HG03575 (cell line): ENCODE measurements at regions not wholly inside any gene's neighbourhood (a gene's known extent, or its start where the extent isn't known, plus 50 kb on each side); places are given as distances from the start of the nearest gene placed in this dataset.
"Not testable (repeated sequence)": the region's sequence is repeated elsewhere in the genome, so short reads cannot be mapped to it uniquely, and the experiment has no call there.

Experiments used
- ATAC-seq: cut with Tn5 transposase; IDR thresholded peaks from one replicate; pipeline ENCODE4 v1.9.1; 2021; ENCODE audit not compliant: unreplicated experiment, insufficient number of reproducible peaks, low FRiP score; ENCODE audit errors: extremely low read depth

DNA sequence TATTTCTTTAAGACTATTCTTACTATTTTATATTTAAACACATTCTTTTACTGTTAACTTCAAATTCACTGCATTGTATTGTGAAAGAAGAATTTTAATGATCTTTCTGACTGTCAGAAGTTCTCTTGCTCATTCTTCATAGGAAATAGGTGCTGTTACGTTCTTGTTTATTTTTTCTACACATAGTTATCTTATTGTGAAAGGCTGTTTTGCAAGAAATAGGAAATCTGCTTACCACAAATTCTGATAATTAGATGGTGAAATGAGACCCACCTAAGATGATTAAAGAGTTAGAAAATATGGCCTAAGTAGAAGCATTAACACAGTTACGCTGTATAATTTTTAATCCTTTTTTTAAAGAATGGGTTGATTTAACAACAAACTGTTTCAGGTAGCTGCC, 316.1 kb upstream of the ZFP42 start:
- ATAC-seq: no peak

DNA sequence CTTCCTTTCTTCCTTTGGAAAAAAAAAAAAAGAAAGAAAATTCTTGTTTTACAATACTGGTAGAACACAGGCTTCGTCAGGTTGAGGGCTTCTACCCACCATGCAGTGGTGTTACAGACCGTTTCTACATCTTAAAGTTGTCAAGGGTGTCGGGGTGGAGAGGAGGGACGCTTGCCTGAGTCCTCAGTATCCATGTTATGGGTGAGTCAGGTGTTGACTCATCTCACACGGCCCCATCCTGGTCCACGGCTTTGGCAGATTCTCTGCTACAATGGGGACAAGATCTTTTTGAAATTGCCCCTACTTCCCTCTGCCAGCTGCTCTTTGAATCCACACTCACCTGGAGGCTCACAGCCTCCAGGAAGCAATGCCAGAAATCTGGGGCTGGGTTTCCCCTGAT, 310.3 kb upstream of the ZFP42 start:
- no peak for ATAC-seq

DNA sequence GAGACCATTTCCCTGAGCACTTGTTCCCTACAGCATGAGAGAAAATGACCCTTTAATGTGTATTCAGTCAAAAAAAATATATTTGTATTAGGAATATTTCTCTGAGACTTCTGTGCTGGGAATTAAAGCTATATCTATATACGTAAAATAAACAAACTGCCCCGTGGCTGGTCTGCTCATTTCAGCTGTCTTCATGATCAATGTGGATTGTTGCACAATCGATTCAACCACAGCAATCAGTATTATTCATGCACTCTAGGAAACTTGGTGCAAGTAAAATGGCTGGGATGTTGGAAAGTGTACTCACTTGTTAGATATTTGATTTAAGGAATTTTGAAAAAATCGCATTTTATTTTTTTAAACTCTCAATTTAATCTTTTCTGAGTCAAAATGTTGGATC, 307.9 kb upstream of the ZFP42 start:
- no peak for ATAC-seq

- ATAC-seq: no peak
Measured at GRCh38 chr4:187692626-187693025, 302.9 kb upstream of the ZFP42 start.

- not testable (repeated sequence) for ATAC-seq
Measured at GRCh38 chr4:187695531-187695930, 300.0 kb upstream of the ZFP42 start.

DNA sequence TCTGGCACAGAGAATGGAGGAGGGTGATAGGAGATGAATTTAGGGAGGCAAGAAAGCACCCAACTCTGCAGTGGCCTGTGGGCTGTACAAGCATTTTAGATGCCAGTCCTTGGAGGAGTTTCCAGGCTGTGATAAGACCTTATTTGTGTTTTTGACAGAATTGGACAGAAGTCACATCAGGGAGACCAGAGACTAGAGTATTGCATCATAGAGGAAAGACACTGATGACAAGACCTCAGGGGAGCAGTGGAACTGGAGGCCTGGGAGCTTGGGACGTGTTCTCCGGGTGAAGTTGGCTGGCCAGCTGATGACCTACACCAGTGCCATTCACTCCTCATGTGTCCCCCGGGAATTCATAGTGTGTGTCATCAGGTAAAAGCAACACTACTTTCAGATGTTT, 284.0 kb upstream of the ZFP42 start:
- ATAC-seq: no peak

DNA sequence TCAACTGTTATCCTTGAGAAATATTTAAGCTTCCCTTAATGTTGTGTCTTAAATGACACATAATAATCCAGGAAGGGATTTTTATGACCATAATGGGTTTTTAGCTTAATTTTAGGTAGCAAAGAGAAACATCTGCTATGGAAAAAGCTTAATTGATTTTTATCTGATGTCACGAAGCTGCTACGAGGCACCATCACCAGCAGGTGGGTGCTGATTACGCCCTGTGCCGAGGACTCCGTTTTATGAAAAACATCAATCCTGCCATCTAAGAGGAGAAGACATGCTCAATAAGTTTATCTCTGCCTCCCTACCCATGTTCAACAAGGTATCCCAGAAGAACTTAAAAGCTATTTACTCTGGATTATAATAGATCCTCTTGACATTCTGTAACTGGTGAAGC, 280.6 kb upstream of the ZFP42 start:
- no peak for ATAC-seq

DNA sequence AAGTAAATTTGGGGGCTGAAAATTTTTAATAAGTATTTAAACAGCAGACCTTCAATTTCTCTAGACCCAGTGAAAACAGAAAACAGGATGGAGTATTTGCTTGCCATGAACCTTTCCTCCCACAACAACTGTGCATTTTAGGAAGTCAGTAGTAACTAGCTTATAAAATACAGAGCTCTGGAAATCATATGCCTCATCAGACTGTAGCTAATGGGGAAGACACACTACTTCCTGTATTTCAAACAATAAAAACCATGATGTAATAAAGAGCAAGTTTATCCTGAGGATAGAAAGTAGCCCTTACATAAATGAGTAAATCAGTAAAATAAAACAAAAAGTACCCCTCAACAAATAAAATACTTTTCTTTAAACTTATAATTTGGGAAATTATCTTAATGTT, 280.1 kb upstream of the ZFP42 start:
- ATAC-seq: no peak

DNA sequence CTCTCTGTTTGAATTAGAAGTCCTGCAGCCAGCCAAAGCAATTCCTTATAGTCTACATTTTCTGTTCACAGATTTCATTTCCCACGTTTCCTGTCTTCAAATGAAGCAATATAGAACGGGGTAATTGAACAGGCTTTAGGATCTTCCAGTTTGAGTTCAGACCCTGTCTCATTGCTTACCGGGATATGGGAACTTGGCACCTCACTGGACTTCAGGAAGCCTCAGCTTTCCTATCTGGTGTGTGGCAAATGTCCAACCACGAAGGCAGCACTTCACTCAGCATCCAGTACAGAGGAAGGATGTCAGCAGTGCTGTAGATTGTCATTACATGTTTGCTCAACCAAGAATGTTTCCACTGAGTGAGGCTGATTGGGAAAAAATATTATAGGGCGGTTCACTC, 271.1 kb upstream of the ZFP42 start:
- ATAC-seq: no peak

DNA sequence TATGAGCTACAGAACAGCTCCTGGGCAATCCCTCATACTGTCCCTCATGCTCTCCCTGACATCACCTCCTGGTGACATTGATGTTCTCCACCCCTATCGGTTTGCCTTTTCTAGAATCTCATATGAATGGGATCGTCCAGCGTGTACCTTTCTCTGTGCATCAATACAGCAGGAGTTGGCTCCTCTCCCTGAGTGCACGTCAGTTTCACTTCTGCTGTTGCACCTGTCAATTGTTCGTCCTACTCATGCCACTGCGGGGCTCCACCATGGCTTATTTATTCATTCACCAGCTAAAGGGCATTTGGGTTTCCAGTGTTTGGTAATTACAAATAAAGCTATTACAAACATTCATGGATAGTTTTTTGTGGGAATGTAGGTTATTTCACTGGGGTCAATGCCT, 269.1 kb upstream of the ZFP42 start:
- ATAC-seq: no peak

DNA sequence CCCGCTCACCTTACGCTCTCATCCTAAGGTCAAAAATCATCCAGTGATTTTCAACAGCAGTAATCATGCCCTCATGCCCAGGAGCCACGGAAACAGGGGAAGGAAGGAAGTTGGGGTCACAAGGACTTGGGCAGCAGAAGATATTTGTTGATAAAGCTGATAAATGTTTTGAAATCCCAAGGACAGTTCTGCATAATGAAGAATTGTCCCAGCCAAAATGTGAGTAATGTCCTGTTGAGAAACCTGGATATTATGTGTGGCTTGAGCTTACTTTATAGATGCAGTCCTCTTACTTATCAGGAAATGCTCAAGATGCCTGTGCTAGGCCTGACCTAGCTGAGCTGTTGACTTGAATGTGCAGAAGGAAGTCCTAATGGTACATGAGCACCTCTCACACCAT, 263.0 kb upstream of the ZFP42 start:
- no peak for ATAC-seq

DNA sequence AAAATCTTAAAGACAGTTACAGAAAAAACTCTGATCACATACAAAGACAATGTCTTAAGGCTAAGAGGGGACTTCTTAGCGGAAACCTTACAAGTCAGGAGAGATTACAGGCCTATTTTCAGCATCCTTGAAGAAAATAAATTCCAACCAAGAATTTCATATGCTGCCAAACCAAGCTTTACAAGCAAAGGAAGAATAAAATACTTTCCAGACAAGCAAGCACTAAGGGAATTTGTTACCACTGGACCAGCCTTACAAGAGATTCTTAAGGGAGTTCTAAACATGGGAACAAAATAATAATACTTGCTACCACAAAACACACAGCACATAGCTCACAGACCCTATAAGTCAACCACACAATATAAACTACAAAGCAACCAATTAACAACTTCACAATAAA, 255.8 kb upstream of the ZFP42 start:
- no peak for ATAC-seq

DNA sequence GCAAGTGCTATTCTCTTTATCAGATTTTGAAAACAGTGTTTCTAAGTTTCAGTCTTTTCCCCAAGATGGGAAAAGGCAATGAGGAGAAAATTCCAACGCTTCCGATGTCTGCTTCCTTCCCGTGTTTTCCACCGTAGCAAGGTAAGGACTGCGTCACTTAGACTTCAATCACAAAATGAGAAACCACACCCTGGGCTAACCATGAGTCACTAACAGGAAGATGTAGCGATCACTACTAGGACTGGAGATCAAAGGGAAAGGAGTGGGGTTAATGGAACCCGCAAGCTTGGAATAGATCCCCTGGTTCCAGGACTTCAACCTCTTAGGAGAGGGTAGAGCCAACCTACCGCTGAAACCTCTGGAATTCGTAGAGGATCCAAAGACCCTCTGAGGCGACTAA, 250.7 kb upstream of the ZFP42 start:
- no peak for ATAC-seq

DNA sequence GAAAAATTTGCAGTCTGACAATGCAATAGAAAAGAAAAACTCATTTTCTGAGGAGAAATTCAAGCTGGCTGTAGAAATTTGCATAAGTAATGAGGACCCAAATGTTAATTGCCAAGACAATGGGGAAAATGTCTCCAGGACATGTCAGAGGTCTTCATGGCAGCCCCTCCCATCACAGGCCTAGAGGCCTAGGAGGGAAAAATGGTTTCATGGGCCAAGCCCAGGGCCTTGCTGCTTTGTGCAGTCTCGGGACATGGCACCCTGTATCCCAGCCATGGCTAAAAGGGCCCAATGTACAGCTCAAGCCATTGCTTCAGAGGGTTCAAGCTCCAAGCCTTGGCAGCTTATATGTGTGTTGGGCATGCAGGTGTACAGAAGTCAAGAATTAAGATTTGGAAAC, 244.9 kb upstream of the ZFP42 start:
- not testable (repeated sequence) for ATAC-seq

- ATAC-seq: no peak
Measured at GRCh38 chr4:187767158-187767557, 228.4 kb upstream of the ZFP42 start.

DNA sequence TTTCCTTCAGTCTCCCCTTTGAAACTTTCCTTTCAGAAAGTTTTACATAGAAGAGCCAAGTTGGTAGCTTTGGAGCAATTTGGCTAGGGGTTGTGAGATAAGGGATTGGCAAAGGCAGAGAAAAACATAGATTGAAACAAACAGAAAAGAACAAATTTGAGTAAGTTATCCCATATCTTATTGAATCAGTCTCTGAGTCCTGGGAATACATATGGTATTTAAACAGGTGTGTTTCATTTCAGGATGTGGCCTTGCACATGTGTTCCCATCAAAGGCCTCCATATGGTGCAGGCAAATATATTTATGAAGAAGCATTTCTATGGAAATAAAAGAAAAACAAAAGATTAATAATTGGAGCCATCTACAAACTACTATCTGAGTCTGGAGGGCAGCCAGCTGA, 227.9 kb upstream of the ZFP42 start:
- ATAC-seq: no peak

GRCh38 chr4:187770345-187770744, 225.2 kb upstream of the ZFP42 start:
- no peak for ATAC-seq

- ATAC-seq: no peak
Measured at GRCh38 chr4:187777954-187778353, 217.6 kb upstream of the ZFP42 start.

DNA sequence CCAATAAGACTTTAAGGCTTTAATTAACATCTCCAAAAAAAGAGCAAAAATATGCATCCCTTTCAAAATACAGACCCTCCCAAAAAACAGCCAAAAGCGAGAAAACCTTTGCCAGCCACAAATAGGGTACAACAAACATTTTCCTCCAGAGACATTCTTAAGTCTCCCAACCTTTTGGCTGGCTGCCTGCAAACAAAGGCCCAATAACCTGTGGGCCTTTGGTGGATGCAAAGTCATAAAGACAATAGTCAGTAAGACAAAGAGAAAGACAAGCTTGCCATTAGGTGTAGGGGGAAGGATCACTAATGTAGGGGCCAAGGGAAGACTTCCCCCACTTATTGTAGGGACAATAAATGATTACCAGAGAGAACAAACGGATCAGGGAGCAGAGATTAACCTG, 215.5 kb upstream of the ZFP42 start:
- ATAC-seq: no peak

DNA sequence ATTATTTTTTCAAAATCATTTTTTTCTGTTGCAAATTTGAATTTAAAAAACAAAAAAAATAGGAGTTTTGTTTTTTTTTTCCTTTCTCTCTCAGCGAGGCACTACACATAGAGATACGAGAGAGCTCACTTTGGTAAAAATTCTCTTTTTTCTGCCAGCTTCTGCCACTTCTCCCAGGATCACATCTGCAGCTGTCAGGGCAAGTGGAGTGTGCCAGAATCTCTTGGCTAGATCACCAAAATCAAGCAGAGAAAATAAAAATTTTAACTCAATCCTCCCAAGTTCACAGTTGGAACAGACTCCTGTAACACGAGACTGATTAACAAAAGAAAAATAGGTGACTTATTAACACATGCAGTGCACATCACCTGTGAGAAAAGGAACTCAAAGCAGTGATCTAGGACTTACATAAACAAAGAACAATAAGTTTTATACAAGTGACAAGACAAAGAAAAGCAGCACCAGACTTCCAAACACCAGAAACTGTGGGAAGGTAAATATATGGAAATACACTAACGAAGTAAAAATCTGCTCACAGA, 213.2 kb upstream of the ZFP42 start:
- ATAC-seq: no peak

GRCh38 chr4:187786190-187786589, 209.4 kb upstream of the ZFP42 start:
- ATAC-seq: no peak

DNA sequence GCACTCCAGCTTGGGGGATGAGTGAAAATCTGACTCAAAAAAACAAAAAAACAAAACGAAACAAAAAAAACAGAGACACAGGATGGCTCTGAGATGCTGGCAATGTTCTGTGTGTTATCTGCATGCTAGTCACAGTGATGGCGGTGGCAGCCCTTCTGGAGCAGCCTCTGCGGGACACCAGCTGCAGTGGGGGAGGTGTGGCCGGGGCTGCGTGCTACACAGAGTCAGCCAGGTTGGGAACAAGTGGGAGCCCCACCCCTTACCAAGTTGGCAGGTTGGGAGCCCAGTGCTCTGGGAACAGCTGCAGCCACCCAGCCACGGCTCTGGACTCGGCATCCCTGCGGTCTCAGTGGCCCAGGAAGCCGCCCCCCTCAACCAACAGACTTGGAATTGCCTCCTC, 206.5 kb upstream of the ZFP42 start:
- no peak for ATAC-seq
